ENCODE measurements at regions not wholly inside any gene's neighbourhood (a gene's known extent, or its start where the extent isn't known, plus 50 kb on each side); places are given as distances from the start of the nearest gene placed in this dataset.

DNA sequence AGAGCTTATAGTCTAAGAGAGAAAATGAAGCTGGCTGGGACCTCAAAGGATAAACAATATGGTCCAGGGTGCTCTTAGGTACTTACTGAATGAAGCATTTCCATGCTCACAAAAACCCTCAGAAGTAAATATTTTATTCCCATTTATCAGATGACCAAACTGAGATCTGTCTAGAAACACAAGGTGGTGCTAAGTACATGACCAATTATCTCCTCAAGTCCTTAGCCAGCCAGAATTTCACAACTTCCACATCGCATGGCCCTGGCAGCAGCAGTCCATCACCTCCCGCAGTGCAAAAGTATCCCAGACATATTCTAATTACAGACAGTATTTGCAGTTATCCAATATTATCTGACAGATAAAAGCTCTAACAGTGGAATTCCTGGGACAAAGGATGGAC lies 321.7 kb upstream of the PROX1 start:
- TF ChIP-seq EZH2 (IDR thresholded peaks at IDR 0.05; ENCODE audit: insufficient read depth, poor library complexity, severe bottlenecking): no peak
- no peak for TF ChIP-seq EZH2phosphoT487 (IDR thresholded peaks at IDR 0.05; ENCODE audit: insufficient read depth, low read depth)

Data from GM23248 (cell line).